ENCODE measurements at regions not wholly inside any gene's neighbourhood (a gene's known extent, or its start where the extent isn't known, plus 50 kb on each side); places are given as distances from the start of the nearest gene placed in this dataset.

GRCh38 chr7:132041108-132041507 lies 484.7 kb upstream of the PODXL start:
- Histone ChIP-seq H3K36me3 (replicated peaks in 1 of 2; ENCODE audit: control extremely low read depth in 1 of 2, control insufficient read depth in 1 of 2, extremely low read depth in 1 of 2, insufficient read depth in 2 of 2, low read length in 1 of 2) (no peaks in the 10 kb centered on the region), H3K4me1 (ENCODE audit: control insufficient read depth in 2 of 2, insufficient read depth in 2 of 2, low read length in 2 of 2) (no peaks in the 10 kb centered on the region), H3K9me3 (ENCODE audit: control extremely low read depth in 1 of 3, control insufficient read depth in 2 of 3, insufficient read depth in 1 of 3, low read length in 2 of 3) (no peaks in the 10 kb centered on the region), H3K27ac (ENCODE audit: low read length in 2 of 2) (no peak overlapping the region), H3K4me2 (replicated peaks; ENCODE audit: low read depth, low read length, poor library complexity, severe bottlenecking) (no peak overlapping the region), H3K9ac (ENCODE audit: low read length) (no peak overlapping the region), H3K27me3 (replicated peaks in 1 of 4; ENCODE audit: control extremely low read depth in 1 of 4, control insufficient read depth in 3 of 4, insufficient read depth in 4 of 4, low read length in 3 of 4) (peaks cover 0 to 2% (median 0%) of the 10 kb centered on the region in 4 experiments), H3K4me3 (ENCODE audit: control extremely low read depth in 1 of 5, extremely low read depth in 1 of 5, insufficient read depth in 1 of 5, low read depth in 2 of 5, low read length in 4 of 5) (no peak overlapping the region), H2AFZ (ENCODE audit: insufficient read depth, low read depth, low read length, poor library complexity, severe bottlenecking) (no peak overlapping the region), H3K79me2 (ENCODE audit: control insufficient read depth, insufficient read depth, low read length) (no peaks in the 10 kb centered on the region), H4K20me1 (ENCODE audit: control insufficient read depth, insufficient read depth, low read length, poor library complexity, severe bottlenecking) (no peaks in the 10 kb centered on the region)
- intact Hi-C loops (cut with micrococcal nuclease): no loop called here
- CTCF ChIA-PET: no interaction called here
- POLR2A ChIA-PET: no interaction called here
- Mint-ChIP-seq H3K4me1 (no peaks in the 10 kb centered on the region), H3K27me3 (peaks cover 9% of the 10 kb centered on the region), H3K4me3 (no peak overlapping the region), H3K27ac (no peak overlapping the region), H3K9me3 (ENCODE audit: insufficient read depth) (no peaks in the 10 kb centered on the region)
- DNase-seq (no peak), ATAC-seq (ENCODE audit: low read depth) (no peak)
- TF ChIP-seq EZH2 (IDR thresholded peaks at IDR 0.05; ENCODE audit: borderline replicate concordance, insufficient read depth, low read depth, low read length, poor library complexity, severe bottlenecking): no peak
- no peak for TF ChIP-seq CTCF (IDR thresholded peaks at IDR 0.05)
- WGBS (ENCODE audit: insufficient coverage): no CpG with 5 or more reads among the region's 3 CpGs

- Histone ChIP-seq H2AFZ (ENCODE audit: insufficient read depth, low read depth, low read length, poor library complexity, severe bottlenecking) (no peak overlapping the region), H3K4me1 (ENCODE audit: control insufficient read depth in 2 of 2, insufficient read depth in 2 of 2, low read length in 2 of 2) (no peaks in the 10 kb centered on the region), H3K4me3 (ENCODE audit: control extremely low read depth in 1 of 5, extremely low read depth in 1 of 5, insufficient read depth in 1 of 5, low read depth in 2 of 5, low read length in 4 of 5) (no peak overlapping the region), H3K9ac (ENCODE audit: low read length) (no peak overlapping the region), H4K20me1 (ENCODE audit: control insufficient read depth, insufficient read depth, low read length, poor library complexity, severe bottlenecking) (no peaks in the 10 kb centered on the region), H3K36me3 (replicated peaks in 1 of 2; ENCODE audit: control extremely low read depth in 1 of 2, control insufficient read depth in 1 of 2, extremely low read depth in 1 of 2, insufficient read depth in 2 of 2, low read length in 1 of 2) (no peaks in the 10 kb centered on the region), H3K9me3 (ENCODE audit: control extremely low read depth in 1 of 3, control insufficient read depth in 2 of 3, insufficient read depth in 1 of 3, low read length in 2 of 3) (no peaks in the 10 kb centered on the region), H3K27me3 (replicated peaks in 1 of 4; ENCODE audit: control extremely low read depth in 1 of 4, control insufficient read depth in 3 of 4, insufficient read depth in 4 of 4, low read length in 3 of 4) (peaks cover 0 to 2% (median 0%) of the 10 kb centered on the region in 4 experiments), H3K27ac (ENCODE audit: low read length in 2 of 2) (no peak overlapping the region), H3K4me2 (replicated peaks; ENCODE audit: low read depth, low read length, poor library complexity, severe bottlenecking) (no peak overlapping the region), H3K79me2 (ENCODE audit: control insufficient read depth, insufficient read depth, low read length) (no peaks in the 10 kb centered on the region)
- 80% methylated on average over 3 of the region's 9 CpGs for WGBS (ENCODE audit: insufficient coverage)
- Mint-ChIP-seq H3K4me3 (no peak overlapping the region), H3K4me1 (no peaks in the 10 kb centered on the region), H3K9me3 (ENCODE audit: insufficient read depth) (no peaks in the 10 kb centered on the region), H3K27ac (no peak overlapping the region), H3K27me3 (peaks cover 9% of the 10 kb centered on the region)
- ATAC-seq (ENCODE audit: low read depth): no peak
- no peak for DNase-seq
- no peak for TF ChIP-seq EZH2 (IDR thresholded peaks at IDR 0.05; ENCODE audit: borderline replicate concordance, insufficient read depth, low read depth, low read length, poor library complexity, severe bottlenecking)
- TF ChIP-seq CTCF (IDR thresholded peaks at IDR 0.05): no peak
- ChIA-PET CTCF (no interaction called here), POLR2A (no interaction called here)
- intact Hi-C loops (cut with micrococcal nuclease): no loop called here
These were observed 479.3 kb upstream of the PODXL start for GRCh38 chr7:132035517-132036362.
